Body of pancreas (tissue), 4 donors: ENCODE measurements at regions not wholly inside any gene's neighbourhood (a gene's known extent, or its start where the extent isn't known, plus 50 kb on each side); places are given as distances from the start of the nearest gene placed in this dataset.

ENCODE experiments used
- ATAC-seq: fragments of 150-250 bp; one replicate; pipeline ENCODE4 v1.9.1; 2016
- DNase-seq, 4 donors: peaks; one replicate each; pipeline ENCODE4 v3.0.0-alpha.2; 2019
- H3K27ac ChIP-seq, 4 donors: fragments of 200-600 bp; sonication (generic); 1 replicate in 3 of 4; 2 replicates in 1 of 4; pipeline versions ENCODE4 v1.5.1 to v1.6.1; 2016 to 2019; ENCODE audit warnings: mild to moderate bottlenecking in 1 of 4, mixed read lengths in 1 of 4, moderate library complexity in 1 of 4
- H3K27me3 ChIP-seq, 2 donors: fragments of 200-600 bp; sonication (generic); one replicate each; pipeline ENCODE4 v1.6.0; 2016; ENCODE audit warnings: mild to moderate bottlenecking in 1 of 2
- H3K36me3 ChIP-seq, 2 donors: fragments of 200-600 bp; sonication (generic); replicated peaks in 1 of 2; 2 replicates each; pipeline ENCODE4 v1.5.1; 2016; ENCODE audit warnings: low read depth in 2 of 2; ENCODE audit not compliant: insufficient read depth in 1 of 2
- H3K4me1 ChIP-seq: fragments of 200-600 bp; sonication (generic); one replicate; pipeline ENCODE4 v1.6.0; 2016
- H3K4me3 ChIP-seq, 2 donors: fragments of 200-600 bp; sonication (generic); 1 replicate in 1 of 2; 2 replicates in 1 of 2; pipeline ENCODE4 v1.5.1; 2016 to 2019
- H3K9me3 ChIP-seq, 3 donors: fragments of 200-600 bp; sonication (generic); 1 replicate in 2 of 3; 2 replicates in 1 of 3; pipeline ENCODE4 v1.5.1; 2016
- CTCF ChIP-seq, 7 experiments: fragments of 450-650 bp in 4 of 7; fragments of 200-600 bp in 3 of 7; sonication (generic) in 3 of 7; IDR thresholded peaks; one replicate each; pipeline ENCODE4 v1.5.1; 2016 to 2019; ENCODE audit warnings: antibody characterized with exemption in 7 of 7
- POLR2A ChIP-seq, 3 donors: fragments of 450-650 bp; IDR thresholded peaks; one replicate each; pipeline ENCODE4 v1.6.1; 2016; ENCODE audit warnings: antibody characterized with exemption in 3 of 3, mild to moderate bottlenecking in 2 of 3
- WGBS, 2 donors: methylation state at CpG; one replicate each; pipeline ENCODE4 v1.1.5; 2017; 5-methylcytosine and 5-hydroxymethylcytosine counted together
- intact Hi-C: fragments of 100-400 bp; cut with DNase I; formaldehyde crosslinking; loops from one replicate; pipeline ENCODE4 v1.15.1; 2023

- Histone ChIP-seq H3K27me3 (no peaks in the 10 kb centered on the region), H3K4me1 (peaks cover 54% of the 10 kb centered on the region), H3K36me3 (no peaks in the 10 kb centered on the region), H3K9me3 (no peaks in the 10 kb centered on the region), H3K4me3 (no peak overlapping the region), H3K27ac (peak overlapping the region in 1 of 4 donors; percentile 1)
- 47 to 54% methylated on average over 8 of the region's 8 CpGs for WGBS, 2 donors
- no peak for ATAC-seq
- TF ChIP-seq POLR2A (IDR thresholded peaks at IDR 0.05) (no peak), CTCF (IDR thresholded peaks at IDR 0.05) (peak in 1 of 7 experiments; percentile 25)
- intact Hi-C loops, result no loop called here
- peak in 2 of 4 donors; percentile 35 to 60 for DNase-seq
Measured at GRCh38 chr6:43911354-43912115, 141.5 kb downstream of the VEGFA start.

GRCh38 chr6:43910638-43911353 lies 140.8 kb downstream of the VEGFA start:
- TF ChIP-seq CTCF (IDR thresholded peaks at IDR 0.05) (no peak), POLR2A (IDR thresholded peaks at IDR 0.05) (no peak)
- peaks cover 46% of the 10 kb centered on the region for H3K4me1 ChIP-seq
- intact Hi-C loops, result no loop called here
- H3K4me3 ChIP-seq, result no peak overlapping the region
- H3K9me3 ChIP-seq, result no peaks in the 10 kb centered on the region
- no peak overlapping the region for H3K27ac ChIP-seq
- ATAC-seq (no peak), DNase-seq (no peak)
- H3K36me3 ChIP-seq, result no peaks in the 10 kb centered on the region
- H3K27me3 ChIP-seq, result no peaks in the 10 kb centered on the region
- WGBS, 2 donors, result 71 to 79% methylated on average over 5 to 6 of the region's 6 CpGs

GRCh38 chr6:43910149-43910637 lies 140.2 kb downstream of the VEGFA start:
- Histone ChIP-seq H3K4me3 (no peak overlapping the region), H3K36me3 (no peaks in the 10 kb centered on the region), H3K9me3 (no peaks in the 10 kb centered on the region), H3K4me1 (peaks cover 40% of the 10 kb centered on the region), H3K27ac (no peak overlapping the region), H3K27me3 (no peaks in the 10 kb centered on the region)
- DNase-seq (no peak), ATAC-seq (no peak)
- TF ChIP-seq CTCF (IDR thresholded peaks at IDR 0.05) (no peak), POLR2A (IDR thresholded peaks at IDR 0.05) (no peak)
- 53 to 97% methylated on average over 1 of the region's 1 CpG for WGBS, 2 donors
- intact Hi-C loops, result no loop called here

DNA sequence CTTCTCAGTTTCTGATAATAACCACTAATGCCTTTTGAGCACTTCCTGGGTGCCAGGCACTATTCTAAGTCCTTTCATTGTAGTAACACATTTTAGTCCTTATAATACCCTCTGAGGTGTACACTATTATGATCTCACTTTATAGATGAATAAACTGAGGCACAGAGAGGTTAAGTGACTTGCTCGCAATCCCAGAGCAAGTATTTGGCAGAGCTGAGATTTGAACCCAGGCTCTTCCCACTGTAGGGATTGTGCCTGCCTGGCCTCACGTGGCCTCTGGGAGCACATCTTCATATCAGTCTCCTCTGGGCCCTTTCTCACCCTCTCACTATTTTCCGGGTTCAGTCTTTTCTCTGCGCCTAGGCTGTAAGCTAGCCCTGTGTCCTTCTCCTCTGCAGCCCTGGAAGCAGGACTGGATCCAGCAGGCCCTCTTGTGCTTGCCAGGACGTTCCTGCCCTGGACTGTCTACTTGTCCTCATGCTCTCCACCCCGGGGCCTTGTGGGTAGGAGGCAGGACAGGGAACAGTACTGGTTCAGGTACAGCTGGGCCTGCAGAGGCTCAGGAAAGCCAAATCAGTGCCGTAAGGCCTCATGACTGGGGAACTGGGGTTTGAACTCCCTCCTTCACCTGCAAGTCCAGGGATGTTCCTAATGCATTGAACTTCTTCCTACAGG lies 139.6 kb downstream of the VEGFA start:
- no peak for DNase-seq
- no peak overlapping the region for H3K27ac ChIP-seq
- H3K9me3 ChIP-seq, result no peaks in the 10 kb centered on the region
- no peak overlapping the region for H3K4me3 ChIP-seq
- H3K36me3 ChIP-seq, result no peaks in the 10 kb centered on the region
- peaks cover 35% of the 10 kb centered on the region for H3K4me1 ChIP-seq
- WGBS, 2 donors, result 71% methylated on average over 7 of the region's 7 CpGs
- no peak for TF ChIP-seq POLR2A (IDR thresholded peaks at IDR 0.05)
- intact Hi-C loops, result no loop called here
- ATAC-seq, result no peak
- H3K27me3 ChIP-seq, result no peaks in the 10 kb centered on the region
